ENCODE measurements at regions not wholly inside any gene's neighbourhood (a gene's known extent, or its start where the extent isn't known, plus 50 kb on each side); places are given as distances from the start of the nearest gene placed in this dataset.

DNA sequence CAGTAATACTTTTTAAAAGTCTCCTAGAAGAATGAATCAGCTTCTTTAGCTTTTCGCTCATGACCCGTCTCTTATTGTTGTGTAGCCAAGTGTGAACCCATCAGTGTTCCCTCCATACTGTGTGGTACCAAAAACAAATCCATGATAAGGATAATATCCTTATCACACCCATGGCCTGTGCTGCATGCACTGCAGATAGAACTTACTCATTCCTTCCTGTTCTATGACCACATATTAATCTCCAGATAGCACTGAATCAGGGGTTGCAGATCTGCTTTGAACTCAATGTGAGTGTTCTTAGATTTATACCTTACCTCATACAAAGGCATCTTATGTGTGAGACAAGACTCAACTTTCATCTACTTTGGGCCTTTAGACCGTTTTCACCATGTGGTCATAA lies 373.4 kb downstream of the JRKL start:
- H3K9me3 ChIP-seq = no peaks in the 10 kb centered on the region
- H3K27me3 ChIP-seq = no peaks in the 10 kb centered on the region
- no peak overlapping the region for H3K27ac ChIP-seq
- H3K4me3 ChIP-seq (replicated peaks in 1 of 3) = no peak overlapping the region
- TF ChIP-seq POLR2A (IDR thresholded peaks at IDR 0.05) = no peak
- TF ChIP-seq, protein P1, sequence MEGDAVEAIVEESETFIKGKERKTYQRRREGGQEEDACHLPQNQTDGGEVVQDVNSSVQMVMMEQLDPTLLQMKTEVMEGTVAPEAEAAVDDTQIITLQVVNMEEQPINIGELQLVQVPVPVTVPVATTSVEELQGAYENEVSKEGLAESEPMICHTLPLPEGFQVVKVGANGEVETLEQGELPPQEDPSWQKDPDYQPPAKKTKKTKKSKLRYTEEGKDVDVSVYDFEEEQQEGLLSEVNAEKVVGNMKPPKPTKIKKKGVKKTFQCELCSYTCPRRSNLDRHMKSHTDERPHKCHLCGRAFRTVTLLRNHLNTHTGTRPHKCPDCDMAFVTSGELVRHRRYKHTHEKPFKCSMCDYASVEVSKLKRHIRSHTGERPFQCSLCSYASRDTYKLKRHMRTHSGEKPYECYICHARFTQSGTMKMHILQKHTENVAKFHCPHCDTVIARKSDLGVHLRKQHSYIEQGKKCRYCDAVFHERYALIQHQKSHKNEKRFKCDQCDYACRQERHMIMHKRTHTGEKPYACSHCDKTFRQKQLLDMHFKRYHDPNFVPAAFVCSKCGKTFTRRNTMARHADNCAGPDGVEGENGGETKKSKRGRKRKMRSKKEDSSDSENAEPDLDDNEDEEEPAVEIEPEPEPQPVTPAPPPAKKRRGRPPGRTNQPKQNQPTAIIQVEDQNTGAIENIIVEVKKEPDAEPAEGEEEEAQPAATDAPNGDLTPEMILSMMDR (IDR thresholded peaks at IDR 0.05) = no peak
- H3K4me1 ChIP-seq = no peaks in the 10 kb centered on the region
- 83 to 90% methylated on average over 3 of the region's 3 CpGs for WGBS, 2 donors
- no peaks in the 10 kb centered on the region for H3K36me3 ChIP-seq
- DNase-seq = no peak
- intact Hi-C loops (cut with DNase I) = no loop called here

GRCh38 chr11:96778272-96778671 lies 388.5 kb downstream of the JRKL start:
- TF ChIP-seq, protein P1 (IDR thresholded peaks at IDR 0.05) = no peak
- TF ChIP-seq POLR2A (IDR thresholded peaks at IDR 0.05) = no peak
- Histone ChIP-seq H3K9me3 (no peaks in the 10 kb centered on the region), H3K36me3 (no peaks in the 10 kb centered on the region), H3K4me3 (replicated peaks in 1 of 3) (no peak overlapping the region), H3K4me1 (no peaks in the 10 kb centered on the region), H3K27me3 (no peaks in the 10 kb centered on the region), H3K27ac (no peak overlapping the region)
- intact Hi-C loops (cut with DNase I) = no loop called here
- DNase-seq = no peak

GRCh38 chr11:96779030-96779429 lies 389.2 kb downstream of the JRKL start:
- no peak for DNase-seq
- intact Hi-C loops (cut with DNase I) = no loop called here
- Histone ChIP-seq H3K27me3 (no peaks in the 10 kb centered on the region), H3K4me3 (replicated peaks in 1 of 3) (no peak overlapping the region), H3K36me3 (no peaks in the 10 kb centered on the region), H3K4me1 (no peaks in the 10 kb centered on the region), H3K9me3 (no peaks in the 10 kb centered on the region), H3K27ac (no peak overlapping the region)
- TF ChIP-seq, protein P1 (IDR thresholded peaks at IDR 0.05) = no peak
- TF ChIP-seq POLR2A (IDR thresholded peaks at IDR 0.05) = no peak

DNA sequence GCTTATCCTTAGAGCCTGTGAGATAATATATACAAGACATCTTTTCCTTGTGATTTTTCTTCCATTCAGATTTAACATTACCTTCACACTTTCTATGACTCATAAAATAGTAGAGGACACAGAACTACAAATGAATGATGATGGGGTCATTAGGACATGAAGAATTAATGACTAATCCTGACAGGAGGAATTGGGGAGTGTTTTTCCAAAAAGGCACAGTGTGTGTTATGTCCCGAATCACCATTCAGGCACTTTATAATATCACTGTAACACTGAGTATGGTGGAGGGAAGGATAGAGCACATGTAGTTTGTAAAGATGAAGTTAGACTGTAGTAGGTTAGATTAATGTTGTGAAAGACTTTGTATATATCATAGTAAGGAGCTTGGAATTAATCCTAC lies 391.3 kb downstream of the JRKL start:
- intact Hi-C loops (cut with DNase I) = no loop called here
- Histone ChIP-seq H3K36me3 (no peaks in the 10 kb centered on the region), H3K27me3 (no peaks in the 10 kb centered on the region), H3K27ac (no peak overlapping the region), H3K9me3 (no peaks in the 10 kb centered on the region), H3K4me1 (no peaks in the 10 kb centered on the region), H3K4me3 (replicated peaks in 1 of 3) (no peak overlapping the region)
- TF ChIP-seq POLR2A (IDR thresholded peaks at IDR 0.05) = no peak
- TF ChIP-seq, protein P1 (IDR thresholded peaks at IDR 0.05) = no peak
- WGBS, 2 donors = 0 to 80% methylated on average over 1 of the region's 1 CpG
- DNase-seq = no peak

DNA sequence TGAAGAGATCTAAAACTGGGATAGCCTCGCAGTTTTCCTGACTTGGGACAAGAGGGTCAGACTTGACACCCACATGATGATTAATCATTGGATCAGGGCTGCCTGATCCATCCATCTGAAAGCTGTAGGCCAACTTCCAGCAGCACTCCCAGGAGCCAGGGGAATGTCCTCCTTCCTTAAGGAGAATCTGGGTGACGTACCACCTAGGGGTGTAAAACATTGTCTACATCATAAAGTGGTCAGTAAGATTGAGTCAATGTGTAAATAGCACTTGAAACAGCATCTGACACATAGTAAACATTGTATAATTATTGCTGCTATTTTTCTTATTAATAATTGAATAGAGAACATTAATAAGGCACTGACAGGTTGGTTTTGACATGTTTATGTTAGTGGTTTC lies 392.8 kb downstream of the JRKL start:
- intact Hi-C loops (cut with DNase I) = no loop called here
- no peak for TF ChIP-seq POLR2A (IDR thresholded peaks at IDR 0.05)
- TF ChIP-seq, protein P1 (IDR thresholded peaks at IDR 0.05) = no peak
- H3K27ac ChIP-seq = no peak overlapping the region
- DNase-seq = no peak
- no peaks in the 10 kb centered on the region for H3K4me1 ChIP-seq
- WGBS, 2 donors = 85 to 91% methylated on average over 2 of the region's 2 CpGs
- H3K27me3 ChIP-seq = no peaks in the 10 kb centered on the region
- H3K4me3 ChIP-seq (replicated peaks in 1 of 3) = no peak overlapping the region
- no peaks in the 10 kb centered on the region for H3K36me3 ChIP-seq
- H3K9me3 ChIP-seq = no peaks in the 10 kb centered on the region
